ENCODE measurements at regions not wholly inside any gene's neighbourhood (a gene's known extent, or its start where the extent isn't known, plus 50 kb on each side); places are given as distances from the start of the nearest gene placed in this dataset.

DNA sequence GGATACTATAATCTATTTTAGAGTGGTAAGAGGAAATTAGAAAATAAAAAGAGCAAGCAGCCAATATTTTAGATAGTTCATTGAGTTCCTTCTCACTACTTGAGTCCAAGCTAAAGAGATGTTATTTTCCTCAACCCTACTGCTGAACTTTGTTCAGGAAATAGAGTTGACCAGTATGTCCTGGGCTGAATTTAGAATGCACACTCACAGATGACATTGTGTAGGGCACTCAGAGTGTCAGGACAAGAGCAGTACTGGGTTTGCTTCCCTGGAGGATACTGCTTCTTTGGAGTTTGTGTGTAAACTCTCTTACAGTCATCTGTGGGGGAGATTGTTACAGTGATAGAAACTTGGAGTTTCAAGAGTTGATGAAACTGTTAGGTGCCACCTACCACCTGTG, 80.0 kb upstream of the AGBL1 start:
- intact Hi-C loops (cut with DNase I; ENCODE audit: low total_unique reads) (no loop called here), in situ Hi-C loops (cut with MboI; ENCODE audit: low pct_ligation_motif_present in 1 of 4, low pct_unique_long_range_greater_than_20kb in 1 of 4, low sequenced_read_pairs in 3 of 4) (loop anchor here in 1 of 4 donors (10.0 kb wide), 1 partner anchor 65 kb away; no protein-coding TSS in a partner anchor)
- H3K9me3 ChIP-seq: no peaks in the 10 kb centered on the region
- no peak overlapping the region for H3K27ac ChIP-seq
- no peaks in the 10 kb centered on the region for H3K36me3 ChIP-seq
- H3K4me3 ChIP-seq: no peak overlapping the region
- no peaks in the 10 kb centered on the region for H3K27me3 ChIP-seq
- H3K4me1 ChIP-seq: no peaks in the 10 kb centered on the region
- no peak for DNase-seq
- TF ChIP-seq, protein P1, sequence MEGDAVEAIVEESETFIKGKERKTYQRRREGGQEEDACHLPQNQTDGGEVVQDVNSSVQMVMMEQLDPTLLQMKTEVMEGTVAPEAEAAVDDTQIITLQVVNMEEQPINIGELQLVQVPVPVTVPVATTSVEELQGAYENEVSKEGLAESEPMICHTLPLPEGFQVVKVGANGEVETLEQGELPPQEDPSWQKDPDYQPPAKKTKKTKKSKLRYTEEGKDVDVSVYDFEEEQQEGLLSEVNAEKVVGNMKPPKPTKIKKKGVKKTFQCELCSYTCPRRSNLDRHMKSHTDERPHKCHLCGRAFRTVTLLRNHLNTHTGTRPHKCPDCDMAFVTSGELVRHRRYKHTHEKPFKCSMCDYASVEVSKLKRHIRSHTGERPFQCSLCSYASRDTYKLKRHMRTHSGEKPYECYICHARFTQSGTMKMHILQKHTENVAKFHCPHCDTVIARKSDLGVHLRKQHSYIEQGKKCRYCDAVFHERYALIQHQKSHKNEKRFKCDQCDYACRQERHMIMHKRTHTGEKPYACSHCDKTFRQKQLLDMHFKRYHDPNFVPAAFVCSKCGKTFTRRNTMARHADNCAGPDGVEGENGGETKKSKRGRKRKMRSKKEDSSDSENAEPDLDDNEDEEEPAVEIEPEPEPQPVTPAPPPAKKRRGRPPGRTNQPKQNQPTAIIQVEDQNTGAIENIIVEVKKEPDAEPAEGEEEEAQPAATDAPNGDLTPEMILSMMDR (IDR thresholded peaks at IDR 0.05): no peak
- TF ChIP-seq EP300 (IDR thresholded peaks at IDR 0.05; ENCODE audit: low read depth): no peak
- TF ChIP-seq POLR2A (IDR thresholded peaks at IDR 0.05): no peak
- no peak for TF ChIP-seq POLR2AphosphoS5 (IDR thresholded peaks at IDR 0.05)

DNA sequence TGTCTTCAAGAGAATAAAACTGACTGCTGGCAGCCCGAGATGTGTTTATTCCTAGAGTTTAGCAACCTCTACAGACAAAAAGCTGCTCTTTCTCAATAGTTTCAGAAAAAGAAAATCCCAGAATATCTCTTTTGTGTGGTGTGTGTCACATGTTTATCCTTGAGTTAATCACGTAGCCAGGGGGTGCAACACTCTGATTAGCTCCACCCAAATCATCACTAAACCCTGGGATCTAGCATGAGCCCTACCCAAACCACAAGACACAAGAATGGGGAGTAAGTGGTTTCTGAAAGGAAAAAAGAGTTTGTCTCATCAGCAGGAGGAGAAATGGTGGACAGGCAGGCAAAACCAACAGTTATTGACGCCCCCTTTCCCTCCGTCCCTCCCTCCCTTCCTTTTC, 78.5 kb upstream of the AGBL1 start:
- 56 to 67% methylated on average over 2 to 4 of the region's 4 CpGs for WGBS, 2 donors (ENCODE audit: low coverage in 1 of 2)
- no peak for DNase-seq
- in situ Hi-C loops (cut with MboI; ENCODE audit: low pct_ligation_motif_present in 1 of 4, low pct_unique_long_range_greater_than_20kb in 1 of 4, low sequenced_read_pairs in 3 of 4) (loop anchor here in 1 of 4 donors (10.0 kb wide), 1 partner anchor 64 kb away; no protein-coding TSS in a partner anchor), intact Hi-C loops (cut with DNase I; ENCODE audit: low total_unique reads) (no loop called here)
- Histone ChIP-seq H3K36me3 (no peaks in the 10 kb centered on the region), H3K9me3 (no peaks in the 10 kb centered on the region), H3K27me3 (no peaks in the 10 kb centered on the region), H3K27ac (no peak overlapping the region), H3K4me3 (no peak overlapping the region), H3K4me1 (no peaks in the 10 kb centered on the region)
- TF ChIP-seq, protein P1 (IDR thresholded peaks at IDR 0.05): no peak
- TF ChIP-seq EP300 (IDR thresholded peaks at IDR 0.05; ENCODE audit: low read depth): no peak
- TF ChIP-seq POLR2A (IDR thresholded peaks at IDR 0.05): no peak
- TF ChIP-seq POLR2AphosphoS5 (IDR thresholded peaks at IDR 0.05): no peak

DNA sequence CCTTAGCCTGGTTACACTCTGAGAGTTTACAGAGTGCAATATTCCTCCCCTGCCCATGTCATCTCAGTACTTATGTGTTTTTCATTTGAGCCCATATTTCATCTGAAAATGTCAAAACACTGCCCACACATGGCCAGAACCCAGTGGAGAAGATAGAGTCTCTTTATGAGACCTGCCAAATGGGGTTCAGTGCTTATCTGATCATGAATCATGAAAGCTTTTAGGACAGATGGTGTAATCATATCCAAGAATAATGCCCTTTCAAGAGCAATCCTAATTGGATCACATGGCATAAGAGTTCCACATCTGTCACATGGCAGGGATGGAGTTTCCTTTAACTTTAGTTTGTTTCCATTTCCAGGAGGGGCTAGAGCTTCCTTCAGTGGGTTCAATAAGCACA, 77.2 kb upstream of the AGBL1 start:
- intact Hi-C loops (cut with DNase I; ENCODE audit: low total_unique reads) (no loop called here), in situ Hi-C loops (cut with MboI; ENCODE audit: low pct_ligation_motif_present in 1 of 4, low pct_unique_long_range_greater_than_20kb in 1 of 4, low sequenced_read_pairs in 3 of 4) (loop anchor here in 1 of 4 donors (10.0 kb wide), 1 partner anchor 62 kb away; no protein-coding TSS in a partner anchor)
- DNase-seq: no peak
- TF ChIP-seq EP300 (IDR thresholded peaks at IDR 0.05; ENCODE audit: low read depth) (no peak), POLR2AphosphoS5 (IDR thresholded peaks at IDR 0.05) (no peak), POLR2A (IDR thresholded peaks at IDR 0.05) (no peak)
- TF ChIP-seq, protein P1 (IDR thresholded peaks at IDR 0.05): no peak
- Histone ChIP-seq H3K4me3 (no peak overlapping the region), H3K27ac (no peak overlapping the region), H3K27me3 (no peaks in the 10 kb centered on the region), H3K9me3 (no peaks in the 10 kb centered on the region), H3K36me3 (no peaks in the 10 kb centered on the region), H3K4me1 (no peaks in the 10 kb centered on the region)

DNA sequence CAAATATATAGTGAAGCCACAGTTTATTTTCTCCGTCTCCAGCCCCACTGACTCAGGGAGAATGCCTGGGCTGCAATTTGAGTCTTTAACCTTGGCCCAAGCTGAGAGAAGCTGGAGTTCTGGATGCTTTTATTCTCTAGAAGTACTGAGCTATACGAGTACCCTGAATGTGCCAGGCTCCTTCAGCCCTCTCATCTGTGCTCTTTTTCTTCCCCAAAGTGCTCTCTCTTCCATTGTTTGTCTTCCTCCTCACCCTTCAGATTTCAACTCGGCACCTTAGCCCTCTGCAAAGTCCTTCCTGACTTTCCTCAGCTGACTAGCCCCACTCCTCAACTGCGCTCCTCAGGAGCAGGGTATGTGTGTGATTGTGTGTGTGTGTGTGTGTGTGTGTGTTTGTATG, 75.6 kb upstream of the AGBL1 start:
- Histone ChIP-seq H3K36me3 (no peaks in the 10 kb centered on the region), H3K9me3 (no peaks in the 10 kb centered on the region), H3K27ac (no peak overlapping the region), H3K27me3 (no peaks in the 10 kb centered on the region), H3K4me3 (no peak overlapping the region), H3K4me1 (no peaks in the 10 kb centered on the region)
- TF ChIP-seq POLR2AphosphoS5 (IDR thresholded peaks at IDR 0.05) (no peak), POLR2A (IDR thresholded peaks at IDR 0.05) (no peak), EP300 (IDR thresholded peaks at IDR 0.05; ENCODE audit: low read depth) (no peak)
- TF ChIP-seq, protein P1 (IDR thresholded peaks at IDR 0.05): no peak
- DNase-seq: no peak
- intact Hi-C loops (cut with DNase I; ENCODE audit: low total_unique reads) (no loop called here), in situ Hi-C loops (cut with MboI; ENCODE audit: low pct_ligation_motif_present in 1 of 4, low pct_unique_long_range_greater_than_20kb in 1 of 4, low sequenced_read_pairs in 3 of 4) (loop anchor here in 1 of 4 donors (10.0 kb wide), 1 partner anchor 61 kb away; no protein-coding TSS in a partner anchor)
- WGBS, 2 donors (ENCODE audit: low coverage in 1 of 2): 74 to 86% methylated on average over 4 of the region's 4 CpGs
